Osteoblast (primary cell): ENCODE measurements at regions not wholly inside any gene's neighbourhood (a gene's known extent, or its start where the extent isn't known, plus 50 kb on each side); places are given as distances from the start of the nearest gene placed in this dataset.

ENCODE experiments used
- DNase-seq: peaks from one replicate; pipeline ENCODE4 v3.0.0; 2011; ENCODE audit warnings: low spot score, mixed read lengths; ENCODE audit not compliant: insufficient read length; ENCODE audit errors: missing footprints
- H2AFZ ChIP-seq: 2 replicates; pipeline ENCODE4 v1.6.0; 2011; ENCODE audit warnings: mild to moderate bottlenecking, low read length
- H3K27ac ChIP-seq: 2 replicates; pipeline ENCODE4 v1.5.1; 2011; ENCODE audit warnings: mild to moderate bottlenecking, low read depth, low read length, moderate library complexity
- H3K27me3 ChIP-seq: 2 replicates; pipeline ENCODE4 v1.6.0; 2012; ENCODE audit warnings: mild to moderate bottlenecking, control low read depth, inconsistent platforms, low read length, moderate library complexity; ENCODE audit not compliant: insufficient read depth
- H3K36me3 ChIP-seq: 2 replicates; pipeline ENCODE4 v1.5.1; 2011; ENCODE audit warnings: mild to moderate bottlenecking, low read length, control low read depth, moderate library complexity; ENCODE audit not compliant: insufficient read depth
- H3K4me1 ChIP-seq: 2 replicates; pipeline ENCODE4 v1.5.1; 2011; ENCODE audit warnings: mild to moderate bottlenecking, low read length, control low read depth, moderate library complexity; ENCODE audit not compliant: insufficient read depth
- H3K4me2 ChIP-seq: 2 replicates; pipeline ENCODE4 v1.6.0; 2011; ENCODE audit warnings: mild to moderate bottlenecking, low read length; ENCODE audit not compliant: insufficient read depth
- H3K4me3 ChIP-seq: fragments of 200-600 bp; sonication (generic); 3 replicates; pipeline ENCODE4 v1.5.1; 2012; ENCODE audit warnings: mild to moderate bottlenecking, low read length, inconsistent platforms; ENCODE audit not compliant: insufficient read depth
- H3K79me2 ChIP-seq: 2 replicates; pipeline ENCODE4 v1.6.0; 2012; ENCODE audit warnings: mild to moderate bottlenecking, low read length, control low read depth, inconsistent platforms; ENCODE audit not compliant: insufficient read depth
- H3K9me3 ChIP-seq: 2 replicates; pipeline ENCODE4 v1.5.1; 2011; ENCODE audit warnings: low read depth, low read length, control low read depth
- H4K20me1 ChIP-seq: 2 replicates; pipeline ENCODE4 v1.6.0; 2012; ENCODE audit warnings: mild to moderate bottlenecking, low read length, control low read depth; ENCODE audit not compliant: insufficient read depth
- CTCF ChIP-seq: IDR thresholded peaks from 2 replicates; pipeline ENCODE4 v1.5.1; 2011; ENCODE audit warnings: mild to moderate bottlenecking, low read depth, low read length, moderate library complexity; ENCODE audit errors: extremely low read depth

GRCh38 chr5:67617051-67617450, 420.5 kb upstream of the CD180 start:
- no peak overlapping the region for H2AFZ ChIP-seq
- no peak for TF ChIP-seq CTCF
- no peaks in the 10 kb centered on the region for H3K4me1 ChIP-seq
- no peak for DNase-seq
- no peaks in the 10 kb centered on the region for H3K9me3 ChIP-seq
- no peak overlapping the region for H3K4me3 ChIP-seq
- H4K20me1 ChIP-seq, result no peaks in the 10 kb centered on the region
- no peak overlapping the region for H3K27ac ChIP-seq
- H3K4me2 ChIP-seq, result no peak overlapping the region
- peaks cover 2% of the 10 kb centered on the region for H3K27me3 ChIP-seq
- H3K79me2 ChIP-seq, result no peaks in the 10 kb centered on the region
- H3K36me3 ChIP-seq, result no peaks in the 10 kb centered on the region

- no peaks in the 10 kb centered on the region for H3K4me1 ChIP-seq
- TF ChIP-seq CTCF, result no peak
- H2AFZ ChIP-seq, result no peak overlapping the region
- H4K20me1 ChIP-seq, result no peaks in the 10 kb centered on the region
- H3K27me3 ChIP-seq, result no peaks in the 10 kb centered on the region
- no peaks in the 10 kb centered on the region for H3K79me2 ChIP-seq
- H3K4me2 ChIP-seq, result no peak overlapping the region
- no peaks in the 10 kb centered on the region for H3K36me3 ChIP-seq
- no peak overlapping the region for H3K4me3 ChIP-seq
- H3K27ac ChIP-seq, result no peak overlapping the region
- DNase-seq, result no peak
- H3K9me3 ChIP-seq, result no peaks in the 10 kb centered on the region
These were observed 416.4 kb upstream of the CD180 start for GRCh38 chr5:67612961-67613360.

GRCh38 chr5:67610186-67610912, 413.8 kb upstream of the CD180 start:
- no peaks in the 10 kb centered on the region for H4K20me1 ChIP-seq
- H3K4me3 ChIP-seq, result no peak overlapping the region
- no peaks in the 10 kb centered on the region for H3K4me1 ChIP-seq
- H3K4me2 ChIP-seq, result no peak overlapping the region
- TF ChIP-seq CTCF, result no peak
- no peak overlapping the region for H3K27ac ChIP-seq
- no peak for DNase-seq
- H3K79me2 ChIP-seq, result no peaks in the 10 kb centered on the region
- no peaks in the 10 kb centered on the region for H3K9me3 ChIP-seq
- no peaks in the 10 kb centered on the region for H3K36me3 ChIP-seq
- H3K27me3 ChIP-seq, result no peaks in the 10 kb centered on the region
- H2AFZ ChIP-seq, result no peak overlapping the region

GRCh38 chr5:67607958-67608357, 411.4 kb upstream of the CD180 start:
- Histone ChIP-seq H3K4me3 (no peak overlapping the region), H3K27ac (no peak overlapping the region)
- TF ChIP-seq CTCF, result no peak

More at GRCh38 chr5:67607958-67608357, 411.4 kb upstream of the CD180 start:
- H3K27me3 ChIP-seq, result no peaks in the 10 kb centered on the region
- no peak overlapping the region for H3K4me2 ChIP-seq
- peak overlapping the region; percentile 26 for H2AFZ ChIP-seq
- no peak for DNase-seq
- no peaks in the 10 kb centered on the region for H3K4me1 ChIP-seq
- H4K20me1 ChIP-seq, result no peaks in the 10 kb centered on the region
- no peaks in the 10 kb centered on the region for H3K79me2 ChIP-seq
- H3K36me3 ChIP-seq, result no peaks in the 10 kb centered on the region
- no peaks in the 10 kb centered on the region for H3K9me3 ChIP-seq
